CD8-positive, alpha-beta memory T cell (primary cell): ENCODE measurements at regions not wholly inside any gene's neighbourhood (a gene's known extent, or its start where the extent isn't known, plus 50 kb on each side); places are given as distances from the start of the nearest gene placed in this dataset.
"Not testable (repeated sequence)": the region's sequence is repeated elsewhere in the genome, so short reads cannot be mapped to it uniquely, and the experiment has no call there.

ENCODE experiments used
- CTCF ChIA-PET: fragments of 350-600 bp; sonication (Branson Sonifier 250); formaldehyde crosslinking; loops from one replicate; lab custom pipeline; 2021; ENCODE audit warnings: antibody characterized with exemption; lab: Charles Lee
- POLR2A ChIA-PET: fragments of 350-600 bp; sonication (Branson Sonifier 250); formaldehyde crosslinking; loops from one replicate; lab custom pipeline; 2021; ENCODE audit warnings: antibody characterized with exemption; lab: Charles Lee
- DNase-seq, 5 donors: peaks; one replicate each; pipeline versions ENCODE4 v3.0.0 to v3.0.0-alpha.2; 2020 to 2022; ENCODE audit warnings: mixed read lengths in 1 of 5
- H3K27ac ChIP-seq: one replicate; pipeline ENCODE4 v1.7.0; 2013; ENCODE audit warnings: low read depth, mild to moderate bottlenecking, low read length, moderate library complexity
- H3K27me3 ChIP-seq: 2 replicates; pipeline ENCODE4 v1.7.0; 2013; ENCODE audit warnings: low read length, mild to moderate bottlenecking; ENCODE audit not compliant: insufficient read depth, poor library complexity, severe bottlenecking
- H3K36me3 ChIP-seq: 2 replicates; pipeline ENCODE4 v1.7.0; 2013; ENCODE audit warnings: mild to moderate bottlenecking, low read length, moderate library complexity; ENCODE audit not compliant: insufficient read depth
- H3K4me1 ChIP-seq: 2 replicates; pipeline ENCODE4 v1.7.0; 2013; ENCODE audit warnings: mild to moderate bottlenecking, low read length, moderate library complexity; ENCODE audit not compliant: insufficient read depth
- H3K4me3 ChIP-seq: 2 replicates; pipeline ENCODE4 v1.7.0; 2013; ENCODE audit warnings: mild to moderate bottlenecking, low read length
- H3K9me3 ChIP-seq: 2 replicates; pipeline ENCODE4 v1.7.0; 2013; ENCODE audit warnings: mild to moderate bottlenecking, low read length
- H3K27ac Mint-ChIP-seq, 8 donors: one replicate each; pipeline ENCODE4 v1.8.0; 2020 to 2021; ENCODE audit warnings: mixed read lengths in 8 of 8, mild to moderate bottlenecking in 6 of 8, inconsistent platforms in 3 of 8, moderate library complexity in 3 of 8
- H3K27me3 Mint-ChIP-seq, 2 donors: one replicate each; pipeline ENCODE4 v1.8.0; 2020 to 2021; ENCODE audit warnings: mixed read lengths in 2 of 2, mild to moderate bottlenecking in 1 of 2, moderate library complexity in 1 of 2
- H3K36me3 Mint-ChIP-seq, 3 donors: one replicate each; pipeline ENCODE4 v1.8.0; 2020 to 2021; ENCODE audit warnings: mixed read lengths in 3 of 3, inconsistent platforms in 1 of 3, mild to moderate bottlenecking in 1 of 3
- H3K4me1 Mint-ChIP-seq, 3 donors: one replicate each; pipeline ENCODE4 v1.8.0; 2020 to 2021; ENCODE audit warnings: mixed read lengths in 3 of 3, inconsistent platforms in 1 of 3, mild to moderate bottlenecking in 1 of 3
- H3K4me3 Mint-ChIP-seq, 7 donors: one replicate each; pipeline ENCODE4 v1.8.0; 2020 to 2021; ENCODE audit warnings: mixed read lengths in 7 of 7, mild to moderate bottlenecking in 6 of 7, moderate library complexity in 4 of 7, inconsistent platforms in 2 of 7
- H3K9me3 Mint-ChIP-seq, 5 donors: one replicate each; pipeline ENCODE4 v1.8.0; 2020 to 2022; ENCODE audit warnings: mixed read lengths in 5 of 5, mild to moderate bottlenecking in 3 of 5, moderate library complexity in 2 of 5, inconsistent platforms in 1 of 5

- Mint-ChIP-seq H3K4me1 (peaks cover 4 to 5% (median 5%) of the 10 kb centered on the region in 3 donors), H3K4me3 (no peak overlapping the region), H3K36me3 (no peaks in the 10 kb centered on the region), H3K27ac (peak overlapping the region in 2 of 8 donors; percentile 21 to 27), H3K9me3 (peaks cover 0 to 2% (median 0%) of the 10 kb centered on the region in 5 donors), H3K27me3 (no peaks in the 10 kb centered on the region)
- Histone ChIP-seq H3K27ac (no peak overlapping the region), H3K27me3 (no peaks in the 10 kb centered on the region), H3K36me3 (no peaks in the 10 kb centered on the region), H3K4me1 (no peaks in the 10 kb centered on the region), H3K9me3 (no peaks in the 10 kb centered on the region), H3K4me3 (no peak overlapping the region)
- ChIA-PET CTCF (interaction anchor here (0.8 to 2.2 kb wide), 2 partner anchors 8 to 15 kb away, joined by 3 to 4 read pairs; no protein-coding TSS in a partner anchor), POLR2A (interaction anchor here (0.5 to 0.7 kb wide), 4 partner anchors 10 to 179 kb away, joined by 3 to 5 read pairs (median 3); no protein-coding TSS in a partner anchor)
- DNase-seq, result no peak
Measured at GRCh38 chr20:53764415-53764800, 170.8 kb upstream of the ZNF217 start.

- no peaks in the 10 kb centered on the region for H3K9me3 ChIP-seq
- Mint-ChIP-seq H3K27ac (peak overlapping the region in 1 of 8 donors; percentile 21), H3K4me1 (peaks cover 4 to 5% (median 5%) of the 10 kb centered on the region in 3 donors), H3K27me3 (no peaks in the 10 kb centered on the region), H3K36me3 (no peaks in the 10 kb centered on the region), H3K9me3 (peaks cover 0 to 2% (median 0%) of the 10 kb centered on the region in 5 donors), H3K4me3 (no peak overlapping the region)
- no peak overlapping the region for H3K4me3 ChIP-seq
- DNase-seq, result no peak
- H3K4me1 ChIP-seq, result no peaks in the 10 kb centered on the region
- ChIA-PET POLR2A (interaction anchor here (0.5 to 0.7 kb wide), 3 partner anchors 11 to 179 kb away, joined by 3 to 5 read pairs (median 3); no protein-coding TSS in a partner anchor), CTCF (interaction anchor here (0.8 kb wide), 1 partner anchor 16 kb away, joined by 3 read pairs; no protein-coding TSS in a partner anchor)
- no peaks in the 10 kb centered on the region for H3K36me3 ChIP-seq
- no peak overlapping the region for H3K27ac ChIP-seq
- no peaks in the 10 kb centered on the region for H3K27me3 ChIP-seq
Measured at GRCh38 chr20:53763707-53764414, 170.2 kb upstream of the ZNF217 start.

- H3K36me3 ChIP-seq, H3K27me3 ChIP-seq, H3K4me3 ChIP-seq, DNase-seq, H3K36me3 Mint-ChIP-seq, H3K4me1 Mint-ChIP-seq, H3K9me3 Mint-ChIP-seq, H3K27me3 Mint-ChIP-seq, H3K4me1 ChIP-seq, H3K9me3 ChIP-seq, H3K27ac ChIP-seq, POLR2A ChIA-PET, CTCF ChIA-PET, H3K4me3 Mint-ChIP-seq: not testable (repeated sequence)
- H3K27ac Mint-ChIP-seq, result peak overlapping the region in 1 of 8 donors; percentile 61
Measured at GRCh38 chr20:53762423-53762798, 168.8 kb upstream of the ZNF217 start.

GRCh38 chr20:53760025-53760441 is 166.4 kb upstream of the ZNF217 start:
- H3K4me1 Mint-ChIP-seq, result peaks cover 5 to 17% (median 13%) of the 10 kb centered on the region in 3 donors
- no peaks in the 10 kb centered on the region for H3K27me3 Mint-ChIP-seq
- no peak overlapping the region for H3K4me3 Mint-ChIP-seq
- H3K27me3 ChIP-seq, result no peaks in the 10 kb centered on the region
- H3K9me3 ChIP-seq, result no peaks in the 10 kb centered on the region
- H3K27ac Mint-ChIP-seq, result no peak overlapping the region
- H3K27ac ChIP-seq, result no peak overlapping the region
- peaks cover 18% of the 10 kb centered on the region for H3K4me1 ChIP-seq
- DNase-seq, result no peak
- CTCF ChIA-PET, result interaction anchor here (0.6 kb wide), 1 partner anchor 70 kb away, joined by 3 read pairs; no protein-coding TSS in a partner anchor
- H3K9me3 Mint-ChIP-seq, result peaks cover 0 to 2% (median 0%) of the 10 kb centered on the region in 5 donors
- no peak overlapping the region for H3K4me3 ChIP-seq
- no peaks in the 10 kb centered on the region for H3K36me3 ChIP-seq
- no peaks in the 10 kb centered on the region for H3K36me3 Mint-ChIP-seq
- POLR2A ChIA-PET, result no interaction called here

GRCh38 chr20:53757472-53757913 is 163.9 kb upstream of the ZNF217 start:
- peak overlapping the region in 2 of 8 donors; percentile 46 to 60 for H3K27ac Mint-ChIP-seq
- CTCF ChIA-PET, result no interaction called here
- H3K4me1 Mint-ChIP-seq, result peaks cover 28 to 42% (median 38%) of the 10 kb centered on the region in 3 donors
- Histone ChIP-seq H3K27me3 (no peaks in the 10 kb centered on the region), H3K4me1 (peaks cover 43% of the 10 kb centered on the region), H3K36me3 (no peaks in the 10 kb centered on the region), H3K4me3 (no peak overlapping the region), H3K27ac (no peak overlapping the region), H3K9me3 (no peaks in the 10 kb centered on the region)
- H3K9me3 Mint-ChIP-seq, result no peaks in the 10 kb centered on the region
- POLR2A ChIA-PET, result no interaction called here
- no peak overlapping the region for H3K4me3 Mint-ChIP-seq
- H3K27me3 Mint-ChIP-seq, result no peaks in the 10 kb centered on the region
- no peak for DNase-seq
- no peaks in the 10 kb centered on the region for H3K36me3 Mint-ChIP-seq

GRCh38 chr20:53755733-53756531 is 162.3 kb upstream of the ZNF217 start:
- no peaks in the 10 kb centered on the region for H3K27me3 ChIP-seq
- Mint-ChIP-seq H3K27me3 (no peaks in the 10 kb centered on the region), H3K27ac (peak overlapping the region in 5 of 8 donors; percentile 9 to 61 (median 21)), H3K9me3 (no peaks in the 10 kb centered on the region), H3K36me3 (no peaks in the 10 kb centered on the region), H3K4me1 (peaks cover 43 to 58% (median 54%) of the 10 kb centered on the region in 3 donors), H3K4me3 (peak overlapping the region in 1 of 7 donors; percentile 27)
- H3K4me1 ChIP-seq, result peaks cover 59% of the 10 kb centered on the region
- H3K9me3 ChIP-seq, result no peaks in the 10 kb centered on the region
- CTCF ChIA-PET, result interaction anchor here (1.0 to 1.9 kb wide), 4 partner anchors 9 to 184 kb away, joined by 3 to 5 read pairs (median 4); no protein-coding TSS in a partner anchor
- POLR2A ChIA-PET, result interaction anchor here (1.8 kb wide), 1 partner anchor 146 kb away, joined by 5 read pairs; no protein-coding TSS in a partner anchor
- no peak overlapping the region for H3K27ac ChIP-seq
- no peaks in the 10 kb centered on the region for H3K36me3 ChIP-seq
- no peak overlapping the region for H3K4me3 ChIP-seq
- no peak for DNase-seq

- H3K27ac ChIP-seq, result no peak overlapping the region
- CTCF ChIA-PET, result interaction anchor here (0.6 to 1.9 kb wide), 6 partner anchors 46 to 186 kb away, joined by 3 to 5 read pairs (median 4); no protein-coding TSS in a partner anchor
Measured at GRCh38 chr20:53753880-53754459, 160.3 kb upstream of the ZNF217 start.

More at GRCh38 chr20:53753880-53754459, 160.3 kb upstream of the ZNF217 start:
- POLR2A ChIA-PET, result interaction anchor here (0.6 to 1.8 kb wide), 6 partner anchors 13 to 173 kb away, joined by 3 to 5 read pairs (median 4); no protein-coding TSS in a partner anchor
- Mint-ChIP-seq H3K4me1 (peaks cover 53 to 71% (median 68%) of the 10 kb centered on the region in 3 donors), H3K9me3 (no peaks in the 10 kb centered on the region), H3K27me3 (no peaks in the 10 kb centered on the region), H3K36me3 (no peaks in the 10 kb centered on the region), H3K27ac (peak overlapping the region; percentile 85 to 93 (median 90)), H3K4me3 (peak overlapping the region in 5 of 7 donors; percentile 0 to 67 (median 48))
- Histone ChIP-seq H3K4me1 (peaks cover 70% of the 10 kb centered on the region), H3K36me3 (no peaks in the 10 kb centered on the region), H3K27me3 (no peaks in the 10 kb centered on the region), H3K4me3 (no peak overlapping the region), H3K9me3 (no peaks in the 10 kb centered on the region)
- no peak for DNase-seq
